IMR-90 (cell line): ENCODE measurements at regions not wholly inside any gene's neighbourhood (a gene's known extent, or its start where the extent isn't known, plus 50 kb on each side); places are given as distances from the start of the nearest gene placed in this dataset.
A peak's percentile ranks its signal among the peaks of the same experiment; 100 is the strongest.

Experiments
- ATAC-seq: fragments of 200-7000 bp; cut with Tn5 transposase; 2 replicates; pipeline ENCODE4 v1.9.1; 2020; ENCODE audit warnings: low read depth, mild to moderate bottlenecking, moderate library complexity
- BruUV-seq: library from RNA; stranded (reverse); fragments of 400-500 nt; replicated peaks from 2 replicates; lab custom pipeline; 2021; lab: Mats Ljungman, UMichigan
- CTCF ChIA-PET: fragments of 300-600 bp; formaldehyde crosslinking; extraction: SDS; loops from one replicate; lab custom pipeline; 2021; ENCODE audit warnings: antibody characterized with exemption; lab: Yijun Ruan, JAX
- POLR2A ChIA-PET: fragments of 300-600 bp; sonication (Branson Sonifier 250); formaldehyde crosslinking; loops from one replicate; lab custom pipeline; 2022; ENCODE audit warnings: antibody characterized with exemption; ENCODE audit not compliant: unreplicated experiment; lab: Charles Lee
- DNase-seq: peaks from one replicate; pipeline ENCODE4 v3.0.0; 2013
- H2AFZ ChIP-seq: replicated peaks from 2 replicates; pipeline ENCODE3; 2013; ENCODE audit warnings: low read length, mild to moderate bottlenecking; ENCODE audit not compliant: poor library complexity
- H2AK5ac ChIP-seq: 2 replicates; pipeline ENCODE4 v1.6.1; 2013; ENCODE audit warnings: low read depth, low read length, inconsistent platforms
- H2AK9ac ChIP-seq: replicated peaks from 2 replicates; pipeline ENCODE3; 2013; ENCODE audit warnings: mild to moderate bottlenecking, low read depth, low read length, moderate library complexity; ENCODE audit not compliant: poor library complexity
- H2BK120ac ChIP-seq: 2 replicates; pipeline ENCODE4 v1.6.1; 2013; ENCODE audit warnings: low read depth, low read length, inconsistent platforms
- H2BK15ac ChIP-seq: 3 replicates; pipeline ENCODE4 v1.6.1; 2013; ENCODE audit warnings: low read depth, low read length, inconsistent platforms
- H2BK20ac ChIP-seq: 2 replicates; pipeline ENCODE4 v1.6.1; 2013; ENCODE audit warnings: low read depth, mild to moderate bottlenecking, inconsistent platforms, low read length, moderate library complexity
- H2BK5ac ChIP-seq: 2 replicates; pipeline ENCODE4 v1.6.1; 2013; ENCODE audit warnings: mild to moderate bottlenecking, low read depth, low read length, inconsistent platforms; ENCODE audit not compliant: poor library complexity, severe bottlenecking
- H3K14ac ChIP-seq: replicated peaks from 2 replicates; pipeline ENCODE4 v1.6.1; 2013; ENCODE audit warnings: low read depth, low read length, inconsistent platforms
- H3K18ac ChIP-seq: 2 replicates; pipeline ENCODE4 v1.6.1; 2013; ENCODE audit warnings: low read depth, low read length, control low read depth
- H3K23ac ChIP-seq: 2 replicates; pipeline ENCODE4 v1.6.1; 2013; ENCODE audit warnings: low read depth, low read length, inconsistent platforms
- H3K27ac ChIP-seq: 2 replicates; pipeline ENCODE4 v1.5.1; 2013; ENCODE audit warnings: mild to moderate bottlenecking, control low read depth, low read length; ENCODE audit not compliant: insufficient read depth
- H3K27me3 ChIP-seq: 2 replicates; pipeline ENCODE4 v1.6.1; 2013; ENCODE audit warnings: low read length; ENCODE audit not compliant: control insufficient read depth, insufficient read depth
- H3K36me3 ChIP-seq: 2 replicates; pipeline ENCODE4 v1.6.1; 2013; ENCODE audit warnings: low read length, mixed read lengths; ENCODE audit not compliant: control insufficient read depth, insufficient read depth
- H3K4ac ChIP-seq: 2 replicates; pipeline ENCODE4 v1.6.1; 2013; ENCODE audit warnings: low read depth, low read length, inconsistent platforms
- H3K4me1 ChIP-seq: 2 replicates; pipeline ENCODE4 v1.6.1; 2013; ENCODE audit warnings: low read length, mixed read lengths; ENCODE audit not compliant: control insufficient read depth, insufficient read depth
- H3K4me2 ChIP-seq: 2 replicates; pipeline ENCODE4 v1.6.1; 2013; ENCODE audit warnings: low read depth, mild to moderate bottlenecking, control low read depth, low read length, moderate library complexity
- H3K4me3 ChIP-seq: 2 replicates; pipeline ENCODE4 v1.5.1; 2013; ENCODE audit warnings: low read depth, mild to moderate bottlenecking, control low read depth, low read length, moderate library complexity; ENCODE audit not compliant: insufficient read depth
- H3K56ac ChIP-seq: 2 replicates; pipeline ENCODE4 v1.6.1; 2013; ENCODE audit warnings: low read length, inconsistent platforms; ENCODE audit not compliant: insufficient read depth; ENCODE audit errors: extremely low read depth
- H3K79me1 ChIP-seq, 2 experiments: 2 replicates each; pipeline ENCODE4 v1.6.1; 2013; ENCODE audit warnings: low read length in 2 of 2, inconsistent platforms in 1 of 2, low read depth in 1 of 2
- H3K9ac ChIP-seq: 2 replicates; pipeline ENCODE4 v1.6.1; 2013; ENCODE audit warnings: low read depth, low read length, control low read depth
- H3K9me1 ChIP-seq: 2 replicates; pipeline ENCODE4 v1.6.1; 2013; ENCODE audit warnings: low read length, inconsistent platforms; ENCODE audit not compliant: insufficient read depth
- H3K9me3 ChIP-seq: 2 replicates; pipeline ENCODE4 v1.6.1; 2013; ENCODE audit warnings: low read length; ENCODE audit not compliant: control insufficient read depth, insufficient read depth
- H4K20me1 ChIP-seq: 2 replicates; pipeline ENCODE4 v1.6.1; 2013; ENCODE audit warnings: low read length, inconsistent platforms; ENCODE audit not compliant: insufficient read depth
- H4K5ac ChIP-seq: 2 replicates; pipeline ENCODE4 v1.6.1; 2013; ENCODE audit warnings: mild to moderate bottlenecking, low read depth, low read length, control low read depth
- H4K8ac ChIP-seq, 2 experiments: 2 replicates each; pipeline ENCODE4 v1.6.1; 2013; ENCODE audit warnings: low read depth in 2 of 2, low read length in 2 of 2, control low read depth in 1 of 2, inconsistent platforms in 1 of 2
- H4K91ac ChIP-seq: 2 replicates; pipeline ENCODE4 v1.6.1; 2013; ENCODE audit warnings: low read depth, low read length, inconsistent platforms; ENCODE audit not compliant: insufficient read depth
- BHLHE40 ChIP-seq: fragments of 150-350 bp; IDR thresholded peaks from 2 replicates; pipeline ENCODE4 v1.6.1; 2016; ENCODE audit warnings: mild to moderate bottlenecking, low read depth, low read length
- CEBPB ChIP-seq: IDR thresholded peaks from 2 replicates; pipeline ENCODE4 v1.6.1; 2012; ENCODE audit warnings: low read depth, low read length, improper control_type of control experiment
- CHD1 ChIP-seq: IDR thresholded peaks from 2 replicates; pipeline ENCODE4 v1.6.1; 2012; ENCODE audit warnings: low read depth, low read length, improper control_type of control experiment
- MAFK ChIP-seq: IDR thresholded peaks from 2 replicates; pipeline ENCODE4 v1.6.1; 2012; ENCODE audit warnings: low read depth, low read length, improper control_type of control experiment
- MAZ ChIP-seq: IDR thresholded peaks from 2 replicates; pipeline ENCODE4 v1.6.1; 2012; ENCODE audit warnings: low read depth, mild to moderate bottlenecking, low read length, improper control_type of control experiment, moderate library complexity, borderline replicate concordance
- MXI1 ChIP-seq: IDR thresholded peaks from 2 replicates; pipeline ENCODE4 v1.6.1; 2012; ENCODE audit warnings: low read depth, mild to moderate bottlenecking, low read length, moderate library complexity, borderline replicate concordance
- NFE2L2 ChIP-seq: fragments of 150-350 bp; IDR thresholded peaks from 2 replicates; pipeline ENCODE4 v1.6.1; 2016; ENCODE audit warnings: low read depth, mild to moderate bottlenecking, low read length
- POLR2A ChIP-seq: IDR thresholded peaks from 2 replicates; pipeline ENCODE4 v1.6.1; 2012; ENCODE audit warnings: mild to moderate bottlenecking, low read depth, low read length
- RAD21 ChIP-seq: IDR thresholded peaks from 2 replicates; pipeline ENCODE4 v1.6.1; 2012; ENCODE audit warnings: low read length, improper control_type of control experiment
- RCOR1 ChIP-seq: IDR thresholded peaks from 2 replicates; pipeline ENCODE4 v1.6.1; 2012; ENCODE audit warnings: mild to moderate bottlenecking, low read length, improper control_type of control experiment; ENCODE audit not compliant: insufficient replicate concordance
- RFX5 ChIP-seq: IDR thresholded peaks from 2 replicates; pipeline ENCODE4 v1.8.0; 2012; ENCODE audit warnings: low read depth, mild to moderate bottlenecking, low read length, moderate library complexity
- SMC3 ChIP-seq: fragments of 150-350 bp; IDR thresholded peaks from 2 replicates; pipeline ENCODE4 v1.6.1; 2016; ENCODE audit warnings: low read depth, mild to moderate bottlenecking, antibody characterized with exemption, low read length, moderate library complexity
- WGBS, 2 experiments: methylation state at CpG; one replicate each; pipeline versions ENCODE4 v1.1.5 to v1.1.7; 2013; ENCODE audit warnings: missing lambda C conversion rate in 2 of 2; ENCODE audit not compliant: insufficient read length in 1 of 2; ENCODE audit errors: extremely low coverage in 2 of 2; 5-methylcytosine and 5-hydroxymethylcytosine counted together
- dilution Hi-C: fragments of 300-500 bp; cut with HindIII; formaldehyde crosslinking; loops from one replicate; pipeline ENCODE4 v1.14.3; 2018; ENCODE audit warnings: low sequenced_read_pairs; ENCODE audit not compliant: unreplicated experiment
- in situ Hi-C: fragments of 300-500 bp; cut with MboI; formaldehyde crosslinking; loops from 3 replicates; pipeline ENCODE4 v1.14.3; 2019; ENCODE audit warnings: low sequenced_read_pairs, inconsistent platforms, mixed read lengths
- intact Hi-C: fragments of 100-400 bp; cut with micrococcal nuclease; formaldehyde crosslinking; loops from 2 replicates; pipeline ENCODE4 v1.10.0; 2022
- TF ChIP-seq, protein P1 (sequence below): conservative IDR thresholded peaks from 2 replicates; pipeline ENCODE4 v1.5.1; 2012; ENCODE audit warnings: mild to moderate bottlenecking, low read depth, low read length, improper control_type of control experiment
- TF ChIP-seq, protein P2 (sequence below): fragments of 150-350 bp; IDR thresholded peaks from 2 replicates; pipeline ENCODE4 v1.6.1; 2016; ENCODE audit warnings: low read depth, mild to moderate bottlenecking, low read length, moderate library complexity, borderline replicate concordance

DNA sequence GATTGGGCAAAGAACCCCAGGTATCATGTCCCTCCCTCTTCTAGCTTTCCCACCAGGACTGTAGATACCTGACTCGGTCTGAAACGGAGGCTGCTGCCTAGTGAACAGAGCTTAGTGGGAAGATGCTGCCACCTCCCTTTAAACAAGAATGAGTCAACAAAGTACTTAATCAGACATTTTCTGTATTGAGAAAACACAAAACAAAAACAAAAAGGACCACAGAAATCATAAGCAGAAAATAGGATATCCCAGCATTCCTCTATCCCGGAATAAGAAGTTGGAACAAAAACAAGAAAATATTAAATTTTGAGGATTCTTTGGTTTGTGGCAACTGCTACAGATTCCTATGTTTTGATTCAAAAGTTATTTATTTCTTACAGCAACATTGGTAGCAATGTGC is 51.7 kb upstream of the COL8A1 start:
- no peak overlapping the region for H2BK15ac ChIP-seq
- ATAC-seq (no peak), DNase-seq (no peak)
- ChIA-PET POLR2A (no interaction called here), CTCF (no interaction called here)
- peak overlapping the region; percentile 35; the same call in 1 of the 2 replicates for H2BK120ac ChIP-seq
- H2AK5ac ChIP-seq = no peak overlapping the region
- H3K79me1 ChIP-seq = no peaks in the 10 kb centered on the region
- H3K9me1 ChIP-seq = no peaks in the 10 kb centered on the region
- BruUV-seq = no TSS peak
- no CpG with 5 or more reads among the region's 3 CpGs for WGBS, 2 experiments
- H3K23ac ChIP-seq = no peak overlapping the region
- H3K4me2 ChIP-seq = no peak overlapping the region
- peak overlapping the region; percentile 65 for H2AFZ ChIP-seq
- no peak overlapping the region for H3K9ac ChIP-seq
- H3K14ac ChIP-seq = peak overlapping the region; percentile 20; the same call in 1 of the 2 replicates
- H3K4ac ChIP-seq = no peak overlapping the region; the same call in 1 of the 2 replicates
- peaks cover 2% of the 10 kb centered on the region; the same call in 1 of the 2 replicates for H3K4me1 ChIP-seq
- H3K56ac ChIP-seq = no peak overlapping the region
- no peaks in the 10 kb centered on the region for H4K20me1 ChIP-seq
- in situ Hi-C loops (no loop called here), intact Hi-C loops (no loop called here), dilution Hi-C loops (no loop called here)
- H2BK20ac ChIP-seq = peak overlapping the region; percentile 38
- no peak overlapping the region for H3K27ac ChIP-seq
- no peak overlapping the region for H4K5ac ChIP-seq
- H4K91ac ChIP-seq = no peak overlapping the region
- H3K36me3 ChIP-seq = no peaks in the 10 kb centered on the region
- H3K4me3 ChIP-seq = no peak overlapping the region
- no peak overlapping the region; a peak in 1 of 4 replicates for H4K8ac ChIP-seq
- H3K27me3 ChIP-seq = no peaks in the 10 kb centered on the region
- no peak overlapping the region for H2BK5ac ChIP-seq
- H2AK9ac ChIP-seq = no peak overlapping the region
- H3K18ac ChIP-seq = peak overlapping the region; percentile 70; the same call in 1 of the 2 replicates
- TF ChIP-seq CEBPB (no peak), RCOR1 (no peak), MAZ (no peak), MAFK (no peak), NFE2L2 (no peak), RAD21 (no peak), POLR2A (no peak), MXI1 (no peak), BHLHE40 (no peak), SMC3 (no peak), RFX5 (no peak), CHD1 (no peak)
- TF ChIP-seq, protein P1, sequence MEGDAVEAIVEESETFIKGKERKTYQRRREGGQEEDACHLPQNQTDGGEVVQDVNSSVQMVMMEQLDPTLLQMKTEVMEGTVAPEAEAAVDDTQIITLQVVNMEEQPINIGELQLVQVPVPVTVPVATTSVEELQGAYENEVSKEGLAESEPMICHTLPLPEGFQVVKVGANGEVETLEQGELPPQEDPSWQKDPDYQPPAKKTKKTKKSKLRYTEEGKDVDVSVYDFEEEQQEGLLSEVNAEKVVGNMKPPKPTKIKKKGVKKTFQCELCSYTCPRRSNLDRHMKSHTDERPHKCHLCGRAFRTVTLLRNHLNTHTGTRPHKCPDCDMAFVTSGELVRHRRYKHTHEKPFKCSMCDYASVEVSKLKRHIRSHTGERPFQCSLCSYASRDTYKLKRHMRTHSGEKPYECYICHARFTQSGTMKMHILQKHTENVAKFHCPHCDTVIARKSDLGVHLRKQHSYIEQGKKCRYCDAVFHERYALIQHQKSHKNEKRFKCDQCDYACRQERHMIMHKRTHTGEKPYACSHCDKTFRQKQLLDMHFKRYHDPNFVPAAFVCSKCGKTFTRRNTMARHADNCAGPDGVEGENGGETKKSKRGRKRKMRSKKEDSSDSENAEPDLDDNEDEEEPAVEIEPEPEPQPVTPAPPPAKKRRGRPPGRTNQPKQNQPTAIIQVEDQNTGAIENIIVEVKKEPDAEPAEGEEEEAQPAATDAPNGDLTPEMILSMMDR = no peak
- TF ChIP-seq, protein P2, sequence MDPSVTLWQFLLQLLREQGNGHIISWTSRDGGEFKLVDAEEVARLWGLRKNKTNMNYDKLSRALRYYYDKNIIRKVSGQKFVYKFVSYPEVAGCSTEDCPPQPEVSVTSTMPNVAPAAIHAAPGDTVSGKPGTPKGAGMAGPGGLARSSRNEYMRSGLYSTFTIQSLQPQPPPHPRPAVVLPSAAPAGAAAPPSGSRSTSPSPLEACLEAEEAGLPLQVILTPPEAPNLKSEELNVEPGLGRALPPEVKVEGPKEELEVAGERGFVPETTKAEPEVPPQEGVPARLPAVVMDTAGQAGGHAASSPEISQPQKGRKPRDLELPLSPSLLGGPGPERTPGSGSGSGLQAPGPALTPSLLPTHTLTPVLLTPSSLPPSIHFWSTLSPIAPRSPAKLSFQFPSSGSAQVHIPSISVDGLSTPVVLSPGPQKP = no peak
- H3K9me3 ChIP-seq = no peaks in the 10 kb centered on the region
